Right renal pelvis (tissue), 4 donors: ENCODE measurements at regions not wholly inside any gene's neighbourhood (a gene's known extent, or its start where the extent isn't known, plus 50 kb on each side); places are given as distances from the start of the nearest gene placed in this dataset.

ENCODE experiments used
- DNase-seq, 4 donors: peaks; one replicate each; pipeline ENCODE4 v3.0.0-alpha.2; 2013; ENCODE audit warnings: low read depth in 4 of 4, low spot score in 3 of 4, missing footprints in 1 of 4

DNA sequence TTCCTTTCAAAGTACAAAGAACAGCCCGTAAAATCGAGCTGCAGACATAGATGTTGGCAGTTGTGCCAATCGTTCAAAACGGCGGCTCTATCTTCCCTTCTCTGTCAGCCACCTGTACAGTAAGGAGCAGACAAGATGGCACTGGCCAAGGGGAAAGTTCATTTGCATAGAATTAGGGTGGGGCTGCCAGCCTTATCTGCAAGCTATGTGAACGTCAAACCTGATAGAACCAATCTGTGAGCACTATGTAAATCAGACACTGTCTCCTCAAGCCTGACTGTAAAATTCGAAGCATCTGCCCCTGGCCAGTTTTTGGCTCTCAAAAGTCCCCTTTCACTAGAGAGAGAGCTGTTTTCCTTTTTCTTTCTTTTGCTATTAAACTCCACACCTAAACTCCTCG is 374.5 kb downstream of the EPM2A start:
- no peak for DNase-seq

DNA sequence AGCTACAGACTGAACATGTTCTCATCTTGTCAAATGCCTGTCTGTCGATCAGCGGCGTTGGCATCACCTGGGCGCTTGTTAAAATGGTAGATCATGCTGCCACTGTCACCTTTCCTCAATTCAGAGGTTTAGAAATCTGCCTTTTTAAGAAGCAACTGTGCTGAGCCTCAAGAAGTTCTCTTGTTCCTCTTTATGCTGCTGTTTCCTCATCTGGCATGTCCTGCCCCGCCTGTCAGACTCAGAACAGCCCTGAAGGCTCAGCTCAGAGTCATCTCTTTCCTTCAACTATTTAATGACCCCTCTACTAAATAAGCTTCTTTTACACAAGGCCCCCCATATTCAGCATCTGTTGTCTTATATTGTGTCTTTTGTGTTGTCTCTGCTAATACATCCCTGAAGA is 368.2 kb downstream of the EPM2A start:
- DNase-seq: no peak

DNA sequence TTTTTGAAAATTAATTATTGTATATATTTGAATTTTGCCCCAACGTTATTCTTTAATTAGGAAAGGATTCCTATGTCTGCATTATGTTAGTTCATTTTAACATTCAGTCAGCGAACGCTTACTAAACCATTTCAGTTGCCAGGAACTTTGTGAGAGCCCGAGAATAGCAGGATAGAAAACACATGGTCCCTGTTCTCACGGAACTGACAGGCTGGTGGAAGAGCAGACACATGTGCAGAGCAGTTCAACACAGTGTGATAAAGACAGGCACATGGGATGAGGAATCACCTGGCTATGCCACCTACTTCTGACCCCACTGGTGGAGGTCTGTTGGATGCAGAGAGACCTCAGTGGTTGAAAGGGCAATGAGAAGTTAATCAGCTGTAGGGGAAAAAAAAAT is 367.2 kb downstream of the EPM2A start:
- DNase-seq: no peak

DNA sequence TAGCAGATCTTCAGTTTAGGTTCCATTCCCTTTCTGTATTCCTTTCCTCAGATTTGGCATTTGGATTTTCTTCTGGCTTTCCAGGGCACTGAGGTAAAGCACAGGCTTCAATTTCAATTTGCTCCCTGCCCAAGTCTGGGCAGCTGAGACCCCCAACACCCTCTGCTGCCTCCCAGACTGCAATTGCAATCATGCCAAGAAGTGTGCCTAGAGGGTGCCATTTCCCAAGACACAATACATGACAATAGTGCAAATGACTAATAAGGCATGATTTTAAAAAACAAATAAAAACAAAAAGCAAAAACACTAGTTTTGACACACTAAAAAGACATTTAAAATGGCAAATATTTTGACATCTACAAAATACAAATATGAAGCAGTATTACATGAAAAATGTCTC is 364.8 kb downstream of the EPM2A start:
- no peak for DNase-seq

DNA sequence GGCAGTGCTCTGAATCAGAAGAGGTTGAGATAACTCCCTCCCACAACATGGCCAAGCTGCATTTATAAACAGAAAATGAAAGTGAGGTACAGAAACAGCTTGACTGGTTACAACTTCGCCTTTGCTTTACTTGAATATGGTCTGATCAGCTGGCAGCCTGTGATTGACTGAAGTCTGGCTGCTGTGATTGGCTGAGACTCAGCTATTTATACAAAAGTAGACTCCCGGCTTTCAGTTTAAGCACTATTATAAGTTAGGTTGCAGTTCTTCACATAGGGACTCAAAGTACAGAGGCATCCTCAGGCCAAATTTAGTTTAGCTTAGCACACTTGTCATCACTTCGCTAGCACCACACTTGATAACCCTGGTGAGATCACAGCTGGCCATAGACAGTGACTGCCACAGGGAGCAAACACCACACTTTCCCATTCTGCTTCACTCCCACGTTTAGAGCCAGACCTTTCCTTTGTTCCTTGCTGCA is 362.6 kb downstream of the EPM2A start:
- DNase-seq: no peak

DNA sequence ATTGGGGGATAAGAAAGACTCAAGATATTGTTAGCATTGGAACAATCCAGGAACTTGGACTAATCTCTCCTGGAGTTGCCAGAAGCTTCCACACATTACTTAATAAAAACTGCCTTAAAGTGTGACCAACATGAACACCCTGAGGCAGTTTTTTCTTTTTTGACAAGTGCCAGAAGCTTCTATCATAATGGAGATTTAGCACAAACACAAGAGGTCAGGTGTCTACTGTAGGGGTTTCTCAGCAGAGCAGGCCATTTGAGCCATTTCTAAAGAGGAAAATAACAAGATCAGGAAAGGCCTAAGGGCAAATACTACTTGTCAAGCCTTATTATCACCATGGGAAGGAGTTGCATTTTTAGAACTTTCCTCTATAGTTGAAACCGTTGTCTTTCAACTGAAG is 361.5 kb downstream of the EPM2A start:
- DNase-seq: no peak

DNA sequence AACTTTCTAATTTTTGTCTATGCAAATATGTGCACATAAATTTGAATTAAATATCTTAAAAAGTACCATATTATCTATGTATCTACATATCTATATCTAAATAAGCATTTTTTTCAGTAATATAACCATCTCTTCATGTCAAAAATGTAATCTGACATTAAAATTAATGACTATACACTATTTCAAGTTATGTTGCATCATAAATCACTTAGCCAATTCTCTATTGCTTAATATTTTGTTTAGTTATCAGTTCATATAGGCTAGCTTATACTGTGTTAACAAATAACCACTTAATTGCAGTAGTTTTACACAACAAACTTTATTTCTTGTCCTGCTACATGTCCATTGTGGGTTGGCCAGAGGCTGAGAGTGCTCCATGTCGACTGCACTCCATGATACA is 360.8 kb downstream of the EPM2A start:
- DNase-seq: no peak

DNA sequence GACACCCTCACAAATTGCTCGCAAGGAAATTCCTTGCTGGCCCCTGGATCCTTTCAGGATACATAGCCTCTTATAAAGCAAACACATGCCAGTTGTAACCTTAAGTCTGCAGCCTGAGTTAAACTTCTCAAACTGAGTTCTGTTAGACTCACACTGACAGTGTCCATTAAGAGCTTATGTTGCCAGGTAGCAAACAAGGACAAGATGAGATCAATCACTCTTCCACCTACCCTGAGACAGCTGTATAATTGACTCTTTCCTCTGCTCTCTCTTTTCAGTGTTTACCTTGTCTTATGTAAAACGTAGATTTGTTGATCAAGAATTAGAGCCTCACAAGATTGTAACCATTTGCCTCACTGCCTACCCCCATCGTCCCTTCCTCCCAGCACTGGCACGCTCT is 359.8 kb downstream of the EPM2A start:
- DNase-seq: no peak

DNA sequence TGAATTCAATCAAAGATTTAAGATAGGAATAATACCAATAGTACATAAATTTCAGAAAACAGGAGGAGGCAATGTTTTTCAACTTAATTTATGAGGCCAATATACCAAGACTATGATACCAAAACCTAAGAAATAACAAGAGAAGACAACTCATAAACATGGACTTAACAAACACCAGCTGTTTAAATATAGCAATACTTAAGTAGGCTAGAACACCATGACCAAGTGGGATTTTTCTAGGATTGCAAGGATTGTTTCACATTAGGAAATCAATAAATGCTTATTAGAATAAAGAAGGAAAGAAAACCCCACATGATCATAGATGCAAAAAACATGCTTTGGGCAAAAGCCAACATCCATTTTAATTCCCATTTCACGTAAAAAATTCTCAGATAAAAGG is 355.1 kb downstream of the EPM2A start:
- DNase-seq: no peak

DNA sequence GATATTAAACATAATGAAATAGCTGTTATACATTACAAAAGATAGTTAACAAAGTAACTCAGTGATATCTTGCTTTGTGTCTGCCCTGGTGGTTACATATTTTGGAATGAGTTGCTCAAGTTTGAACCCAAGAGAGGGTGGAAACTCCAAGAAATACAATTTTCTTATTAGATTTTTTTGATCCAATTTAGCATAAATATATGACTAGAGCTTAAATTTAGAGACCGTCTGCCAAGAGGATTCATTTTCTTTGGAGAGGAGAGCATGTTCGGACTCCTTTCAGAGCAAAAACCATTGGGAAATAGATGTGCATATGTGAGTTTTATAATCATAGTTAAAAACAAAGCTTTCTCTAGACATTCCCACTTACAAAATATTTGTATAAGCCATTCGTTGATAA is 353.4 kb downstream of the EPM2A start:
- no peak for DNase-seq

DNA sequence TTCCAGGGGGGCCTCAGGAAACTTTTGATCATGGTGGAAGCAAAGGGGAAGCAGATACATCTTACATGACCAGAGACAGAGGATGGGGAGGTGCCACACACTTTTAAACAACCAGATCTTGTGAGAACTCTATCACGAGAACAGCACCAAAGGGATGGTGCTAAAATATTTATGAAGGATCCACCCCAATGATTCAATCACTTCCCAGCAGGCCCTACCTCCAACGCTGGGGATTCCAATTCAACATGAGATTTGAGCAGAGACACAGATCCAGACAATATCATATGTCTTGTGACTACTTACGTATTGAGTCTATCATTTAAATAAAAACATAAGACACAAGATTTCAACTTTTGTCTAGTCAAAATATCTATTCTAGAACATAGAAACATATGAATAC is 351.9 kb downstream of the EPM2A start:
- no peak for DNase-seq

DNA sequence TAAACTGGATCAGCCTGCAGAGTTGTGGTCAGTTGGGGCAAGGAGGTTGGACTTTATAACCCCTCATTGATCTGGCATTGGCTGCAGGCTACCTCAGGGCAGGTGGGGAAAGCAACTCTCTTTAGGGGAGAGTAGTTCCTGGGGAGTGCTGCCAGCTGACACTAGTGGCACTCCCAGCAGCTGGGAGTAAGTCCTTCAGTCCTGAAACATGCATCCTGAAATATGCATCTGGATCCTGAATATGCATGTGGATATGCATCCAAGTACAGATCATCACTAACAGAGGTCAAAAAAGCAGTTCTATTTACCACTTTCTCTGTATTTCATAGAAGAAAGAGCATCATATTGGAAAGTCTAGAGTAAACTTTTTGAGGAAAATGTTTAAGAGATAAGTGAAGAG is 350.8 kb downstream of the EPM2A start:
- no peak for DNase-seq

DNA sequence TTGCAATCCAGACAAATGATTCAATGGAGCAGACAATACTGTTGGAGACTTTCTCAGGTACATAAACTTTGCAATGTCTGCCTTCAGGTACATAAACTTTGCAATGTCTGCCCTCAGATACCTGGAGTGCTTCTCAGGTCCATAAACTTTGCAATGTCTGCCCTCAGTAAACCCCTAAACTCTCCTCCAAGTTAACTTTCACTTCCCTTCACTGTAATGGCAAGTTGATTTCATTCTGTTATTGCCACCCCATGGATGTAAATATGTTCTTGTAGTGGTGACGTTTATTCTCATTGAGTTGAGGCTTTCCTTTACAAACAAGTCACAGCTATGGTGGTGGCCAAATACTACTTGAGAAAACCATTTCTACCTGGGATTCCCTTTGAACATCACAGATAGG is 338.8 kb downstream of the EPM2A start:
- DNase-seq: no peak

DNA sequence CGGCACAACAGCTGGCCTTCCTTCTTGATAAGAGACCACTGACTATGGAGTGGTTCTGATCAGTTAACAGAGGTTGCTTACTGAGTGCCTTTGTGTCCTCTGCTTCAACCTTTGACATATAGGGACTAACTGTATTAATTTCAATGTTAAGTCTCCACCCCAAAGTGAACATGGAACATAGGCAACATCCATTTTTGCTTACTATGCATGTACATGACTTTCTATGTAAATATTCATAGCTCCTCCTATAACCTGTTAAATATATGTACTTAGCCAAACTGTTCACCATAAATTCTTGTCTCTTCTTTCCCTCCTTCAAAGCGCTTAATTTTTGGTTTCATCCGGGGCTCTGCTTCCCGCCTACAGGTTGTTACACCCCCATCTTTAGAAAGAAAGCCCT is 334.8 kb downstream of the EPM2A start:
- no peak for DNase-seq

DNA sequence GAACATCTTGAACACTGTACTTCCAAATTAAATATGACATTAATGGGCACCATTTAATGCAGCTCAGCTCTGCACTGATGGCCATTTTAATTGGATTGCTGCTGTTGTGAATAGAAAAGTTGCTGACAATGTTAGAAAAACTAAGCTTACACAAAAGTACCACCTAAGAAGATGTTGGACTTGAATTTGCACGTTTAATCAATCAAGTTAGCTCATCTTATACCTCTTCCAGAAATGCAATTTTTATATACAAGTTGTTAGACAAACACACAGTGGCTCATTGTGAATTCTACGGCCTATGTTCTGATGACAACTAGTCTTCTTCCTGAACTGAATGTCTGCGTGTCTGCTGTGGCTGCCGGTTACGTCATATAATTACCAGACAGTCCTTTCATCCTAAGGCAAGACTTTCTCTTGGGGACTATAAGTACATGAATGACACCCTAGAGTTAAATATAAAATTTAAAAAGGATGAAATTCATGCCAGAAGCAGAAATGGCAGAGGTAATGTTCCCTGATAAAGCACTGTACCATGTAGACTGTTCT is 330.2 kb downstream of the EPM2A start:
- no peak for DNase-seq

DNA sequence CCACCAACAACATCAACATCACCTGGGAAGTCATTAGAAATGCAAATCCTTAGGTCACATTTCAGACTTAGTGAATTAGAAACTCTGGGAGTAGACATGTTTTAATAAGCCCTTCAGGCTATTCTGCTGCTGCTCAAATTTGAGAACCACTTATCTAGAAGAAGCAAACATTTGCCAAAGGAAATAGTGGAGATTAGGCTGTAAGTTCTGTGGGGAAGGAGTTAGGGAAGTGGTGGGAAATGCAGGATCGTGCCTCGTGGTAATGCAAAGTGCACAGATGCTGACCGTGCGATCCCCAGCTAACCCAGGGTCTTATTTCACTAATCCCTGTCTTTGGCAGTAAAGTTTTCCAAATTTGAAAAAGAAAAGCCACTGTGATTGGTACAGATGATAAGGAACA is 328.5 kb downstream of the EPM2A start:
- no peak for DNase-seq

DNA sequence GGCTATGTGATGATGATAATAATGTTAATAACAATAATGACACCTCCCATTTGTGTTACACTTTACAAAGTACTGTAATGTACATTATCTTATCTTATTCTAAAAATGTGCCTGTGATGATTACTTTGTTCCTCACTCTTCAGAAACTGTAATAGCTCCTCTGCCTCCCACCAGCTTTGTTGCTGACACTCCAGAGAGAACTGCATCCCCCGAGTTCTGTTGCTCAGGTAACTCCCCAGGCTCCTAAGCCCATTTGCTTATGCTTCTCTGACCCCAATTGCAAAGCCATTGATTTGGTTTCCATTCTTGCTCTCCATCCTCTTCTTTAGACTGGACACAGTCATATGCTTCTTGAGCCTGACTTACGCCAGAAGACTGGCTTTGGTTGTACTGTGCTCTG is 319.7 kb downstream of the EPM2A start:
- no peak for DNase-seq

DNA sequence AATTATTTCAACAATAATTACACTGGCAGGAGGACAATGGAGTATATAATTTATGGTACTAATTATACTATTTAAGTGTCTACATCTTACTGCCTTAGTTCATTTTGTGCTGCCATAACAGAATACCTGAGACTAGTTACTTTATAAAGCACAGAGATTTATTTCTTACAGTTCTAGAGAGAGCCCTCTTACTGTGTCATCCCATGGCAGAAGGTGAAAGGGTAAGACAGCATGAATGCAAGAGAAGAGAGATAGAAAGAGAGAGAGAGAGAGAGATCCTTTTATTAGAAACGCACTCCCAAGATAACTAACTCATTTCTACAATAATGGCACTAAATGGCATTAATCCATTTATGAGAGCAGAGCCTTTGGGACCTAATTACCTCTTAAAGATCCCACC is 314.7 kb downstream of the EPM2A start:
- no peak for DNase-seq

DNA sequence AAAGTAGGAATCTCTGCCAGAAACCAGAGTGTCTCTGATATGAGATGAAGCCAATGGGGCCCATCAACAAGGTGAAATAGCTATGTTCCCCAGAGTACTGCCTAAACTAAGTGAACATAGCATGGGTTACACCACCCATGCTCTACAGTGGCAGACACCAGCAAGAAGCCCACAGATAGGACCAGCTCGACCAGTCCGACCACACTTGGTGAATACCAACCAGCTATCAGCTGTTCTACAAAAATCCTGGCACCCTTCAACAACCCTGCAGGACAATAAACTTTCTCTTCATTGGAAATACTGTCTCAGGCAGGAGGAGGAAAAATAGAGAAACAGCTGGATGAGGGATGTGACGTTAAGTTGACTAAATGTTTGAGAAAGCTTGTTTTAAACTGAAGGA is 311.4 kb downstream of the EPM2A start:
- no peak for DNase-seq

DNA sequence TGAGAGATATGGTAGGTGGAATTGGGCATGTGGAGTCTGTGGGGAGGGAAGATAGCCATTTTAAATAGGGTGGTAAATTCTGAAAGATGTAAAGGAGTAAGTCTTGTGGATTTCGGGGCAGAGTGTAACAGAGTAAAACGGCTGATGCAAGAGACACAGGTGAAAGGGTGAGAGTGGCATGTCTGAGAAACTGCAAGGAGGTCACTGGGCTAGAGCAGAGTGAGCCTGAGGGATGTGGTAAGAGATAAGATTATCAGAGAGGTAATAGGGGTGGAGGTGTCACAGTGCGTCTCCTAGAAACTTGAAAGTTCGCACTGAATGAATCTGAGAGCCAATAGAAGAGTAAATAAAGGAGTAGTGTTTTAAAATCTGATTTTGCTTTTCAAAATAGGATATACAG is 308.1 kb downstream of the EPM2A start:
- no peak for DNase-seq

DNA sequence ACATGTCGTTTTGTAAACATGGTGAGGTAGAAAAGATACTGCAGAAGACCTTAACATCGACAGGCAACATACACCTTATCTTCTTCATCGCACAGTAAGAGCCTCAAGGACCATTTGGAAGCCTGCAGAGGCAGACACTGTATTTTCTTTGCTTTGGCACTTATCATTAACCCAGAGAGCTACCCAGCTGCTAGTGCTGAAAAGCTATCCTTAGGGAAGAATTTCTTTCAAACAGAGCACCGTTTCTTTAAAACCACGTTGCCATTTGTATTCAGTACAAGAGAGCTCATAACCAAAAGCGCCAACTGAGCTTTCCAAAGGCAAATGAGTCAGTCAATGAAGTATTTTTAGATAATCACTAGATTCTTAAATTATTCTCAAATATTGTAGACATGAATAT is 306.6 kb downstream of the EPM2A start:
- DNase-seq: no peak

DNA sequence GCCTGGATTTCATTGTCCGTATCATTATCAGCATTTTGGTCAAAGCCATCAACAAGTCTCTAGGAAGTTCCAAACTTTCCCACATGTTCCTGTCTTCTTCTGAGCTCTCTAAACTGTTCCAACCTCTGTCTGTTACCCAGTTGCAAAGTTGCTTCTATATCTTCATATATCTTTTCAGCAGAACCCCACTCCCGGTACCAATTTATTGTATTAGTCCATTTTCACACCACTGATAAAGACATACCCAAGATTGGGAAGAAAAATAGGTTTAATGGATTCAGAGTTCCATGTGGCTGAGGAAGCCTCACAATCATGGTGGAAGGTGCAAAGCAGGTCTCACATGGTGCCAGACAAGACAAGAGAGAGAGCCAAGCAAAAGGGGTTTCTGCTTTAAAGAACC is 293.2 kb downstream of the EPM2A start:
- no peak for DNase-seq

DNA sequence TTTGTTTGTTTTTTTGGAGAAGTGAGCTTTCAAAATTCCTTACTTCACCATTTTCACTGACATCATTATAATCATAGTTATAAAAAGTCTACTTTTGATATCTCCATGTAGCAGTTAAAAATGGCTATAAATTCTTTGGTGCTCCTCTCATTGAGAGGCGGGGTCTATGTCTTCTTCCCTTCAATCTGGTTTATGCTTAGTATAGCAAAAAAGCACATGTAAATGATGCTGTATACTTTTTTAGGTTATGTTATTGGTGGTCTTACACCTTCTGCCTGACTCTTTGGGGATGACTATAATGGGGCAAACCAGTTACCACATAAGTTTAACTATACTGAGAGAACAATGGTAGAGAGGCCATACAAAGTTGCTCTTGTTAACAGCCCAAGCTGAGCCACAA is 289.6 kb downstream of the EPM2A start:
- DNase-seq: no peak

DNA sequence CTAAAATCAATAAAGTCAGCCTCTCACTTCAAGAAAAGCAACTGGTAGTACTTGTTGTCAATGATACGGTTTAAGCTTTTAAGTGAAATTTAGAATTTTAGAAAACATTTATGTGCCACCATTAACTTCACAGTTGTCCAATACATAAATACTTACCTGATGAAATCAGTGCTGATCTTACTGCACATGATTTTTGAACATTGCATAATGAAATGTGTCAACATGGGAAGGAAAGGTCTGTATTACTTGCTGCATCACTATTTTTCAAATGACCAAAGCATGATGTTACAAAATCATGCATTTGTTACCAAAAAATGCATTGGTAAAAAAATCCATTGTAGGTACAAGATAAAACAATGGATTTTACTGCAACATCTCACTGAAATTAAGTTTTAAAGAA is 284.3 kb downstream of the EPM2A start:
- DNase-seq: no peak
